ENCODE measurements at regions not wholly inside any gene's neighbourhood (a gene's known extent, or its start where the extent isn't known, plus 50 kb on each side); places are given as distances from the start of the nearest gene placed in this dataset.

- TF ChIP-seq CTCF (IDR thresholded peaks at IDR 0.05; ENCODE audit: insufficient read depth, low read depth, low read length) (no peak), EZH2 (IDR thresholded peaks at IDR 0.05; ENCODE audit: insufficient read depth, low read length) (no peak)
Measured at GRCh38 chr10:121080281-121080891, 229.2 kb downstream of the WDR11 start.

Data from astrocyte (in vitro differentiated cells and primary cell).